ENCODE measurements at regions not wholly inside any gene's neighbourhood (a gene's known extent, or its start where the extent isn't known, plus 50 kb on each side); places are given as distances from the start of the nearest gene placed in this dataset.

GRCh38 chr15:92305343-92305742 lies 88.3 kb upstream of the ST8SIA2 start:
- no peak for DNase-seq

DNA sequence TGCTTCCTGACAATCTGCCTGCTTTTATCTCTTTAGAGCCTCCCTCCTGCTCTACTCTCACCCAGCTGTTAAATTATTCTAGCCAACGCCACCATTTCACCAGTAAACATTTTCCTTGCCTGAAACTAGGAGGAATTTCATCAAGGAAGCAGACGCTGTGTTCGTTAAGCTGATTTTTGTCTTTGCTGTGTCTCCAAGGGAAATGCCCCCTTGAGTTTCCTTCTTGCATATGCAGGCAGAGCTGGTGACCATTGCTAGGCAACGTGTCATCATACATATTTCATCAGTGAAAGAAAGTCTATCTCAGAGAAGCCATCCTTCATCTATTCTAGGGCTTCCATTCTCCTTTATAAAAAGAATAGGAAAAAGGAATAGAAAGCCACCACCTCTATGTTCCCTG lies 87.0 kb upstream of the ST8SIA2 start:
- DNase-seq: no peak

DNA sequence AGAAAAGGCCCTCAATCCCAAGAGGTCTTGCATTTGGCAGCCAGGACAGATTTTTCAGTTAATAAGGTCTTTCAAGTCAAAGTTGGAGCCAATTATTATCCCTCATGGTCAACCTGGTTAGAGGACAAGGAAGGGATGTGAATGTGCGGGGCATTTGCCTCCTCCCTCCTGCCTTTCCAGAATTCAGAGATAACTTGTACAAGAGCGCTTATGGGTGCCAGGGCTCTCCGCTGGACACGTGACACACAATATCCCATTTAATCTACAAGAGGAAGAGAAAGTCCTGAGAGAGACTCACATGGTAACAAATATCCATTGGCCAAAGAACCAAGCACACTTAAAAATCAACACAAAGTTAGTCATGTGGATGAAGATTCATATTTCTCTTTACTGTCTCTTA lies 78.5 kb upstream of the ST8SIA2 start:
- DNase-seq: no peak

DNA sequence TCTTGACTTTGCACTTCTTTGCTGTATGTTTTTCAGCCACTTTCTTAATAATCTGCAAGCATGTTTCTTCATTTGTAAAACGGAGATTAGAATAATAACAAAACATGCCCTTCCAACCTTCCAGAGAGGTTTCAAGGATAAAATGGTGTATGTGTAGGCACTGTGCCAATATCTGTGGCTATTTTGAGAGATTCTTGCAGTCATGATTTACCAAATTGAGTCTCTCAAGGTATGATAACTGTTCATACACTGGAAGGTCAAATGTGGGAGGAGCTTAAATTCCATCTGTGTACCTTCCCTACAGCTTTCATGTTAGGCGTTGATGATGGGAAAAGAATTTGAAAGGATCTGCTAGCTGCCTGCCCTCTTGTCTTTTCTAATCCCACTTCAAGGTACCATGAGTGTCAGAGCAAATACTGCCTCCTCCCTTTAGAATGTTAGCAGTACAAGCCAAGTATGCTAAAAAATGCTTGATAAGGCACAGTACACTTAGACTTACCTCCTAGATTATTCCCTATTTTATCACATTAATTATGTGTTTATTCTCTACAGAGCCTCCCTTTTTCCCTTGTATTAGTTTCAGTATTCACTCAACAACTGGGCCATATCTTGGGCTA lies 78.0 kb upstream of the ST8SIA2 start:
- DNase-seq: no peak

GRCh38 chr15:92316586-92317295 lies 76.9 kb upstream of the ST8SIA2 start:
- DNase-seq: no peak

GRCh38 chr15:92320012-92320699 lies 73.5 kb upstream of the ST8SIA2 start:
- DNase-seq: no peak

GRCh38 chr15:92322566-92323355 lies 70.9 kb upstream of the ST8SIA2 start:
- no peak for DNase-seq

DNA sequence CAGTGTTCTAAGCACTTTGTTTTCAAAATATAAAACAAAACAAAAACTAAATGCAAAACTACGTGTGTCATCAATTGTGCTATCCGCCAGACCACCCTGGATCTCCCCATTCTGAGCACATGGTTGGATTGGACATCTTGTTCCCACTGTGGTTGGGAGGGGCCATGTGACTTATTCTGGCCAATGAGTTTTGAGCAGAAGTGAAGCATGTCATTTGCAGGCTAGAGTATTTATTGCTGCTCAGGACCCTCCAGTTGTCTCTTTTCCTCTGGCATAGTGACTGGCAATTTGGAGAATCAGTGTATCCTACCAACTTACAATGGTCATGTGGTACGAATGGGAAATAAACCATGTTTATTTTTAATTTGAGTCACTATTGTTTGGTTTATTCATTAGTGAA lies 70.2 kb upstream of the ST8SIA2 start:
- DNase-seq: no peak

GRCh38 chr15:92324101-92324963 lies 69.3 kb upstream of the ST8SIA2 start:
- no peak for DNase-seq

- DNase-seq: no peak
Measured at GRCh38 chr15:92326236-92326635, 67.4 kb upstream of the ST8SIA2 start.

DNA sequence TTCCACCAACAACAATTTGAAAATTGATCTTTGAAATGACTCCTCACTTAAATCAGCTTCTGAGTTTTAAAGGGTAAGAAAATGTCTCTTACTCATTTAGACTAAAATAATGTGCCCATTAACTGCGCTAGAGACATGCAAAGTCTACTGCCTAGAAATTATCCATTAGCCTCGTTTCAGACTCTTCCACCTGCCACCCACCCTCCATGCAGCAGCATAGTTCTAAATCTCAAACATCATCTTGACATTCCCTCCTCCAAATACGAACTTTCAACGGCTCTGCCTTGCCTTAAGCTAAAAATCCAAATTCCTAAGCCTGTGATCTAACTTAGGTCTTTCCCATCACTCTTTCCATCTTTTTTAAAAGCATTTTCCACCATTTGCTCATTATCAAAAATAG lies 66.6 kb upstream of the ST8SIA2 start:
- no peak for DNase-seq

- no peak for DNase-seq
Measured at GRCh38 chr15:92328207-92328606, 65.5 kb upstream of the ST8SIA2 start.

DNA sequence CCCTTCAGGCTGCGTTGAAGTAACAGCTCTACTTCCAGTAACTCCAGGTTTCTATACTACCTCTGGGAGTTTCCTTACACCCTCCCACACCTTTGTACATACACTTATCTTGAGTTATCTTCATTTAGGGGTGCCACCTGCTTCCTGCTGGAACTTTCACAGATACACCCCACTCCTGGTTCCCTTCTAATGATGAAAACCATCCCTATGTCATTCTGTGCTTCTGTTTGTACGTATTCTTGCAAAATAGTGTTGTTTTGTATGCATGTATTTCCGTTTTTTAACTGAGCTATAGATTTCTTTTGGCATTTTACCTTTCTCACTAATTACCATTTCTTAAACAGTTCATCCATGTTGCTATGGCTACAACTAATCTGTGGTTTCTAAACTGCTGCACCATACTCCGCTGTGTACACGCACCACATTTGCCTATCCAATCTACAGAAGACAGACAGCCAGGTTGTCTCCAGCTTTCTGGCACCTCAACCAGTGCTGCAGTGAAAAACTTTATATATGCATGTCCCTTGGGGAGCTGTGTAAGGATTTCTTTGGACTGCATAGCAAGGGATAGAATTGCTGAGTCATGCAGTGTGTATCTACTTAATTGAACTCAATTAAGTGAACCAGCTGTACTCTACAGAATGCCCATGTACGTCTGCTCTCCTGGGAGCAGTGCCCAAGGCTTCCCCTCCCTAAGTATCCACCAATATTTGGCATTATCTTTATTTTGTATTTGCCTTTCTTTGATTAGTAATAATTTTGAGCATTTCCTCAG lies 61.4 kb upstream of the ST8SIA2 start:
- DNase-seq: no peak

DNA sequence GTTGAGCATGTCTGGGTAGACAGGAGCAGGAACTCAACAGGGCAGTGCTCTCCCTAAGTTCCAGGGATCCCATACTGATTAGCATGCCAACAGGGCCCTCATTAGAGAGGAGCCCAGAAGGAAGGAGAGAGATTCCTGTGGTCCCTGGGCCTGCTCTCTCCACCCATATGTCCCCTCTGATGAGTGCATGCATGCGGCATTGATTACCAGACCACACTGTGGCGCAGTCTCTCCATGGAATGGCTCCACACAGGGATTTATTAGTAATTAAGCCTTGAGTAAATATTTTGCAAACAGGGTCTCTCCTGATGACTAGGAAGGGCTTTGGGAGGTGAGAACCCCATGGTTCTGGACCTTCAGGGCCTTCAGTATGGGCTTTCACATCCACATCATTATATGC lies 60.0 kb upstream of the ST8SIA2 start:
- no peak for DNase-seq

DNA sequence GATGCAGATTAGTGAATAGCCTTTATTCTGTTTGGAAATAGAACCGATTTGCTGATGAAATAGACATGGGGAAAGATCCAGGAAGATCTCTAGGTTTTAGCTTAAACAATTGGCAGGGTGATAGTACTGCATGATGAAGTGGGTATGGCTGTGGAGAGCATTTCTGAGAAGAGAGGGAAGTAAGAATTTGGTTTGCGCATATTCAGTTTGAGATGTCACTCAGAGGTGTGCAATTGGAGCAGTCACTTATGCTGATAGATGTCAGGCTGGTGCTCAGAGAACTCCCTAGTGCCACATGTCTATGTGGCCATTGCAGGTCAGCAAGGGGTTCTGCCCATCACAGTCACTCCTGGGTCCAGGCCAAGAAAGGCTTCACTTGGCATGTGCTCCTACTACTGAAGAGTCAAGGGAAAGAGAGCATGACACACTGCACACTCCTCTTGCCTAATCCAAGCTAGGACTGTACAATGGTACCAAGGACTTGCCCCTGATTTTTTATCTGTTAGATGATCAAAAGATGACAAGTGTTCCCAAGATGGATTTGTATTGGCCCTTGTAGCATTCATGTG lies 57.2 kb upstream of the ST8SIA2 start:
- DNase-seq: no peak

DNA sequence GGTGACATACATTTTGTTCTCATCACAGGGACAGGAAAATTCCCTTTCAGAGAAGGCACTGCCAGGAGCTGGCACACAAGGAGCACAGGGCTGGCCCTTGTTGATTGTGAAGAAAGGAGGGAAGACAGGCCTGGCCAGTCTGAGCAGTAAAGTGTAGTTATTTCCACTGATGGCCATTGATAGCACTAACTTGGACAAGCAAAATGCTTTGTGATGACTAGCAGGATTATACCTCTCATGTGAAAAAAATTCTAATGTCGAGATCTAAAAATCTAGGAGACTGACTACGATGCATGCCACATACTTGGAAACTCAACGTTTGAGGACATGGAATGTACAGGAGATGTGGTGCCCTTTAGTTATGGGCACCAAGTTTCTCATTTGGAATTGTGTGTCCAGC lies 54.3 kb upstream of the ST8SIA2 start:
- no peak for DNase-seq

Data from CD4-positive, alpha-beta T cell treated with Interleukin-17A for 4 hours (primary cell).